Stromal cell of bone marrow (primary cell): ENCODE measurements at regions not wholly inside any gene's neighbourhood (a gene's known extent, or its start where the extent isn't known, plus 50 kb on each side); places are given as distances from the start of the nearest gene placed in this dataset.
"Not testable (repeated sequence)": the region's sequence is repeated elsewhere in the genome, so short reads cannot be mapped to it uniquely, and the experiment has no call there.

ENCODE experiments used
- DNase-seq: peaks from one replicate; pipeline ENCODE4 v3.0.0-alpha.2; 2012; ENCODE audit warnings: low read depth

DNA sequence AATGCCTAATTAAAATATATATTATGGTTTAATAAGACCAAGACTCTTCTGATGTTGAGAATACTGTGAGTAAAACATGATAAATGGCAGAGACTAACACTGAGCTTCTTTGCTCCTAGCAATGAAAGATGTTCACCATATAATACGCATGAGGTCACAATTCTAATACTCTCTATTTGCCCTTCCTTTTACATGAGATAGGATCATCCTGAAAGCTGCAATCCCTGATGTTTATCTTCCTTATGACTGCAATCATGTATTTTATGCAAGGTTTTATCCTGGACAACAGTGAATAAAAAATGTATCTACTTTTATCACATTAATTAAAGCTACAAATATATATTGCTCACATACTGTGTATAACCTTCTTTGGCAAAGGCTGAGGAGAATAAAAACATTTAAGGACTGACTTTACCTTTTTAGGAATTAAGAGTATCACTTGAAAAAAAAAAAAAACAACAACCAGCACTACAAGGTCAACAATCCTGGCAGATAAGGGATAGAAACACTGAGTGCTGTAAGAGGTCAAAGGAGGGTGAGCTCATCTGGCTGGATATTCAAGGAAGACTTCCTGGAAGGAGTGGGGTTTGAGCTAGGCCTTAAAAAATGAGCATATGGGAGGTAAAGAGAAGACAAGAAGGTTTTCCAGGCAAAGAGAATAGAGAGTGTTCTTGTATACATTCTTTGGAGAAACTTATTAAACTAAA is 99.9 kb downstream of the AREG start:
- no peak for DNase-seq

DNA sequence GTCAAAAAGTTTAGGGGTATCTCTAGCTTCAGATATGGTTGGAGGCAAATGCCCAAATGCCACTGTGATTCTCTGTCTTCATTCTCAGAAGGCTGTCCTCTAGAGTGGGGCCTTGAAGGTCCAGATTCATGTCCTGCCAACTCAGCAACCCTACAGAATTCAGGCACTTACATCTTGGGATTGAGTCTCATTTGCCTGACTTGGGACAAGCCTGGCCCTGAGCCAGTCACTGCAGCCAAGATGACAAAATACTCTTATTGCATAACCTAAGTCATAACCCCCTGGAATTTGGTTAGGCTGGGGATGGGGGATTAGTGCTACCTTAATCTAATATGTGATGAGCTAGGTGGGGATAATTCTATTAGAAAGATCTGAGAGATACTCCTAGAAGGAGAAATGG is 100.5 kb downstream of the AREG start:
- no peak for DNase-seq

GRCh38 chr4:74546057-74546456 is 101.1 kb downstream of the AREG start:
- DNase-seq: no peak

- DNase-seq: no peak
These were observed 102.1 kb downstream of the AREG start for GRCh38 chr4:74547042-74547441.

- no peak for DNase-seq
These were observed 103.6 kb downstream of the AREG start for GRCh38 chr4:74548561-74548960.

- no peak for DNase-seq
These were observed 105.0 kb downstream of the AREG start for GRCh38 chr4:74549936-74550335.

DNA sequence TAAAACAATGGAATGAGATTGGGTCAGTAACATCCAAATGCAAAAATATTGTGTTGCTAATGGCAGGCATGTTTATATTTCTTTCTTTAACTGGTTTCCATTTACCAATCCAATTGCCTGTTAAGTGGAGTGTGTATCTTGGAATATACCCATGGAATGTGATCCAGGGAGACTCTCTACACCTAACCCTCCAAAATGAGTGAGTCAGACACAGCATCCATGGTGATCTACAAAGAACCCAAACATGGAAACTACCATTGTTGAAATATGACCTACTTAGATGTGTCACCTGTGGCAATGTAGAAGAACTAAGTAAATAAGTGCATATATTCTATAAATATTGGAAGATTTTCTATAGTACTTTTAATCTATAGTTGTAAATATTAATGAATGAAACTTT is 110.3 kb downstream of the AREG start:
- DNase-seq: no peak

DNA sequence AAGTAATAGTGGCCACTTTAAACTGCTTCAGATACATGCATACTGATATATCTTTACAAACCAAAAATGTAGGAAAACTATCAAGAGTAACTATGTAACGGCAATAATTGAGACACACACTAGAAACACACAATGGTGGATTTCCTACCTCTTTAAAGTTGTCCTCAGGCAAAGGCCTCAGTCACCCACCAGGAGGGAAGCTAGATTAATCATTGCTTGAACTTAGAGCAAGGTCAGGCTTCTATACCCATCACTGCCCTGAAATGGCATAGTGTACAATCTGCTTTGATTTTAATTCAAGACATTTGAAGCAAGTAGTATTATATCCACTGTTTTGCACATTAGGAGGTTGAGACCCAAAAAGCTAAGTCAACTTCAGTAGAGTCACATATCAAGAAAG is 110.9 kb downstream of the AREG start:
- DNase-seq: no peak

DNA sequence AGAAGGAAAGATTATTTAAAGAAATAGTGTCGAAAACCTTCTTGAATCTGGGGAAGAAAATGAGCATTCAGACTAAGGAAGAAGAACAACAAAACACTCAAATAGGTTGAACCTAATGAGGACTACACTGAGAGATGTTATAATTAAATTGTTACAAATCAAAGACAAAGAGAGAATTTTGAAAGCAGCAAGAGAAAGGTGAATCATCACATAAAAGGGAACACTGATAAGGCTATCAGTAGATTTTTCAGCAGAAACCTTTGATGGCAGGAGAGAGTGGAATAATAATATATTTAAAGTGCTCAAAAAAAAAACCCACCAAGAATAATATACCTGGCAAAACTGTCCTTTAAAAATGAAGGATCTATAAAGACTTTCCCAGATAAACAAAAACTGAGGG is 114.9 kb downstream of the AREG start:
- DNase-seq: no peak

DNA sequence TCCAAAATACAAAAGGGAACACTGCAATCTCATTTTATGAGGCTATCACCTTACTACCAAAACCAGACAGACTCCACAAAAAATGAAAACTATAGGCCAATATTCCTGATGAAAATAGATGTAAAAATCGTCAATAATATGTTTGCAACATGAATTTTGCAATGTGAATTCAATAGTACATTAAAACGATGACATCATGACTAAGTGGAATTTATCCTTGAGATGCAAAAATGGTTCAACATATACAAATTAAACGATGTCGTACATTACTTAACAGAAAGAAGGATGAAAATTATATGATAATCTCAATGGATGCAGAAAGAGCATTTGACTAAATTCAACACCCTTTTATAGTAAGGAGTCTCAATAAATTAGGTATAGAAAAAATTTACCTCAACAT is 123.0 kb downstream of the AREG start:
- no peak for DNase-seq

- DNase-seq: no peak
These were observed 125.2 kb downstream of the AREG start for GRCh38 chr4:74570095-74570494.

GRCh38 chr4:74578329-74578728 is 133.4 kb downstream of the AREG start:
- no peak for DNase-seq

DNA sequence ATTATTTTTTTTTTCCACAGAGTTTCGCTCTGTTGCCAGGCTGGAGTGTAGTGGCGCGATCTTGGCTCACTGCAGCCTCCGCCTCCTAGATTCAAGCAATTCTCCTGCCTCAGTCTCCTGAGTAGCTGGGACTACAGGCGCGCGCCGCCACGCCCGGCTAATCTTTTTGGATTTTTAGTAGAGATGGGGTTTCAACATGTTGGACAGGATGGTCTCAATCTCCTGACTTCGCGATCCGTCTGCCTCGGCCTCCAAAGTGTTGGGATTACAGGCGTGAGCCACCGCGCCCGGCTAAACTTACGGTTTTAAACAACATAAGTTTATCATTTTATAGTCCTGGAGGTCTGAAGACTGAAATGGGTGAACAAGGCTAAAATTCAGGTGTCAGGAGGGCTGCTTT is 133.9 kb downstream of the AREG start:
- DNase-seq: not testable (repeated sequence)

DNA sequence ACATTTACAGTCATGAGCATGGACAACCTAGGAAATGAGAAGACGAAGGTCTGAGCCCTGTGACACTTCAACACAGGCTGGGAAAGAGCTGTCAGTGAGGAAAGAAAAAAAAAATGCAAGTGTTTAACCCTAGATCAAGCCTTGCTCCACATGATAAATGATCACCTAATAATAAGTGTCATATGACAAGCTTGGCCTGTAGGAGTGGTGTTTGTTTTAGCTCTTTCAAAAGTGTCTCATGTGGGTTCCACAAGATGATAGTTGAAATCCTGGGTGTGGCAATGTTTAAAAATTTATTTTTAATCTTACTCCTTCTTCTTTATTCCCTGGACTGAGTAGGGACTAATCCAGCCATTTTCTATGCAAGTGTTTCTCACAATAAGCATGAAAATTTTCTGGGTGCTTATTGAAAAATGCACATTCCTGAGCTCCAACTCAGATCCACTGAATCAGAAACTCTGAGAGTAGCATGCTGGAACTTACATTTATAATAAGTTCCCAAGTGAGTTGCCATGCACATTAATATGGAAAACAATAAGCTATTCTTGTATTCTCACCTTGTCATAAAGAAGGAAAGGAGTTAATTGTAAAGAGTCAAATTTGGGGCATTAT is 138.3 kb downstream of the AREG start:
- DNase-seq: peak; percentile 9

DNA sequence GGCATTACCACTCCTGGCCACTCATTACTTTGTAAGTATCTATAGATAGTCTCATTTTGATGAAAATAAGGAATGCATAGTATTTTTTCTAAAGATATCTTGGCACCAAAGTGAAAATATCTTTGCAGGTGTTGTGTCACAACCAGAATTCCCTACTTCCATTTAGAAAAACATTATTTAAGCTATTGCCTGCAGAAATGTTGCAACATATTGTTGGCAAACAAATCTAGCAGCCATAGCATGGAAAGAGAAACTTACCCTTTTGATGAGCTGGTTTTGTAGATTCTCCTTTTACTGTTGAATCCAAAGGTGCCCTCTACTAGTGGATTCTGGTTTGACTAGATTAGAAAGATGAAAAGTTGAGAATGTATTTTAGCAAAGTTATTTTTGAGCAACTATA is 138.8 kb downstream of the AREG start:
- no peak for DNase-seq

- no peak for DNase-seq
These were observed 143.4 kb downstream of the AREG start for GRCh38 chr4:74588350-74588749.

- DNase-seq: no peak
These were observed 145.5 kb downstream of the AREG start for GRCh38 chr4:74590476-74590875.

DNA sequence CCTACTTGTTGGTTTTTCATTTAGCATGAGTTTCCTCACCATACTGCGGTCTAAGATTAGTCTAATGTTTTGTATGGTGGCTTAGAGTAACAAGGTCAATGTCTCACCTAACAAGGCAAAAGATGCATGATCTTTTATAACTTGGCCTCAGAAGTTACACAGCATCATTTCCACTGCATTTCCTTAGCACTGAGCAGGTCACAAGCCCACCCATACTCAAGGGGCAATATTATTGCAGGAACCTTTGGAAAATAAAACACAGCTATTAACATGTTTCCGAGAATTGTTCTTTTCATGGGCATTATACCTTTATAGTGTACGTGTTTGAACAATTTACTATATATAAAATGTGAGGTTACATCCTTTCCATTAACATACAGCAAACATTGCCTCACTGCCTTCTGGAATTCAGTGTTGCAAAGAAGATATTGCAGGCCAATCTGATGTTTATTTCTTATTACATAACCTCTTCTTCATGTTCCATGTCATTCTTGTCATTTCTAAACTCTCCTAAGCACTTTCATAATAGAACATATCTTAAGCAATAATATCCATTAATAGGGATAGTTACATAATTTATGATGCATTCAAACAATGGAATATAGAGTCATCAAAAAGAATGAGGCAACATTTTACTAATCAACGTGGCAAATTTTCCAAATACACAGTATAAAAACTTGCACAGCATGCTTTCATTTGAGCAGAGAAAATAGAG is 153.8 kb downstream of the AREG start:
- no peak for DNase-seq

GRCh38 chr4:74603186-74603585 is 158.2 kb downstream of the AREG start:
- DNase-seq: no peak

DNA sequence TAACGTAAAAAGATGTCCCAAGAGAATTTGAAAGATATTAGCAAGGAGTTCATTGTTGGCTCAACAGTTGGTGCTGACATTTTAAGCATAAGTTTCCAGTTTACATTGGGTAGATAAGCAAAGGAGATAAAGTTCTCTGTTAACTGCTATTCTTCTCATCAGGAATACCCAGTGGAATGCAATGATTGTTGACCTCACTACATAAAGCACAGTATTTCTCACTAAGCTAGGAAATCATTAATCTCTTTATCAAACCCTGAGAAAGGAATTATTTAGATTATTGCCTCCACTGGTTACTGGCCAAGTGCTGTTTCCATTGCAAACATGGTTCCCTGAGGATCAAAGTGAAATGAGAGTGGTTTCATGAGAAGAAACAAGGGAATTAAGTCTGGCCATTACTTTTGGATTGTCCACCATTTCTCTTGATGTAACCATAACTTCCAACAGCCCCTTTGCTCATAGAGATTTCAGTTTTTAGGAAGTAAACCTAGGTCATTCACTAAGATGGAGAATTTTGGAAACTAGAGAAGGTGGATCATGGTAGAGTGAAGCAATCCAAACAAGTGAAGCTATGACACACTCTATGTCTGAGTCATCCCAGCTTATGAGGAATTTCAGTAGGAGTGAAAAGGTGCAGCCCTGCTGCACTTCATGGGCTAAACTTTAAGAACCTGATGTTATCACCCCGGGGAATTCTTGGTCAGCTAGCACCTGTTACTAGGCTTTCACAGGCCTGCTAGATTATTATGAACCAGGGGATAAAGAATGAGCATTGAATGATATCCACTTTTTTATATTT is 163.4 kb downstream of the AREG start:
- no peak for DNase-seq

DNA sequence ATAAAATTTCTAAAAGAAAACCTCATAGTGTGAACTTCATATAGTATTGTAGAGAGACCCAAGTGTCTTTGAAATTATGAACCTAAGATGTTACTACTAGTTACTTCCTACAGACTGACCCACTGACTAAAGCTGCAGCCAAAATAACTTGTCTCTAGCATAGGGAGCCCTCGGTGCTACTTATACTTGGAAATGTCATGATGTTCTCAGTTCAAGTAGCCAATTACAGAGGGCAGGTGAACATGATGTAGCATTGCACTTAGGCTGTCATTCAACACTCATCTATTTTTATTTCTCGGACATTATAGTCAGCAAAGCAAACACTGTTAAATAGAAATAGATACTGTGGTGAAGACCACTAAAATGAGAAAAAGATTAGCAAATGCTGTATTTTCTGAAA is 165.6 kb downstream of the AREG start:
- DNase-seq: no peak

DNA sequence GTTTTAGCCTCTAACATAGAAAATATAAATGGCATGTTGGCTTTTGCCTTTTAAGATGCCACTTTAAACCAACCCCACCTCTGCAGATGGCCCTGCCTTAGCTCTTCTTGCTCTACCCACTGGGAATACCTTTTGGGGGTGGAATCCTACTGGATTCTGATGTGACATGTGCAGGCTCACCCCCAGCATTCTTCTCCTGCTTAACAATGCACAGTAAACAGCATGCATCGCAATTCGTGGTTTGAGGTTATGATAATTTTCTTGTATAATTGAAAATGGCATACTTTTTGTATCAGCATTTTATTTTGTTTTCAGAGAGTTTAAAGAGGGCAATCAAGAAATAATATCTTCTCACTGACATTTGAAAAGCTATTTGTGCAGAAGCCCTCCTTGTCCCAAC is 167.9 kb downstream of the AREG start:
- DNase-seq: no peak

DNA sequence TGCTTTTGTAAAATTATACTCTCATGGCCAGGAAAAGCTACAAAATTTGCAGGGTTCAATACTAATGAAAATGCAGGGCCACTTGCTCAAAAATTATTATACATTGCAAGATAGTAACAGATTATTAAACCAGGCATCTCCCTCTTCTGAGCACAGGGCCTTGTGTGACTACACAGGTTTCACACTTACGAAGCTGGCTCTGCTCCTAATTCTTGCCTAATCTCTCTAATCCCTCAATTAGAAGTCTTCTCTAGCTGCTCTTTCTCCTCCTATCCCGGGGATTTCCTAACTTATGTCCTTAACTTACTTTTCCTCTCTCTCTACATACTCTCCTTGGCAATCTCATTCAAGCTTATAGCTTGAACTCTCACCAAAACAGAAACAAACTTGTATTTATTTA is 168.3 kb downstream of the AREG start:
- no peak for DNase-seq
